KMS-11 (cell line): ENCODE measurements at regions not wholly inside any gene's neighbourhood (a gene's known extent, or its start where the extent isn't known, plus 50 kb on each side); places are given as distances from the start of the nearest gene placed in this dataset.

Experiments
- H2AFZ ChIP-seq: fragments of 200-600 bp; sonication (generic); 2 replicates; pipeline ENCODE4 v1.6.1; 2016; ENCODE audit warnings: antibody characterized with exemption, mixed run types, low read depth
- H3K27ac ChIP-seq: fragments of 200-600 bp; sonication (generic); 2 replicates; pipeline ENCODE4 v1.6.1; 2016; ENCODE audit warnings: mild to moderate bottlenecking, mixed run types
- H3K27me3 ChIP-seq: fragments of 200-600 bp; sonication (generic); 2 replicates; pipeline ENCODE4 v1.6.1; 2017; ENCODE audit warnings: mild to moderate bottlenecking, low read depth, mixed run types, moderate library complexity; ENCODE audit not compliant: insufficient read depth
- H3K36me3 ChIP-seq: fragments of 200-600 bp; sonication (generic); 2 replicates; pipeline ENCODE4 v1.6.1; 2017; ENCODE audit warnings: mild to moderate bottlenecking, mixed run types; ENCODE audit not compliant: insufficient read depth
- H3K4me1 ChIP-seq: fragments of 200-600 bp; sonication (generic); 2 replicates; pipeline ENCODE4 v1.6.1; 2016; ENCODE audit warnings: mild to moderate bottlenecking, low read depth, mixed run types; ENCODE audit not compliant: poor library complexity, severe bottlenecking
- H3K4me2 ChIP-seq: fragments of 200-600 bp; sonication (generic); 2 replicates; pipeline ENCODE4 v1.7.0; 2016; ENCODE audit warnings: mild to moderate bottlenecking, mixed run types
- H3K4me3 ChIP-seq: fragments of 200-600 bp; sonication (generic); IDR thresholded peaks from 2 replicates; pipeline ENCODE4 v1.6.1; 2017; ENCODE audit warnings: low read depth, low read length, mixed read lengths; ENCODE audit not compliant: insufficient read depth
- H3K79me2 ChIP-seq: fragments of 200-600 bp; sonication (generic); 2 replicates; pipeline ENCODE4 v1.6.1; 2016; ENCODE audit warnings: low read depth, mixed run types; ENCODE audit not compliant: insufficient read depth
- H3K9ac ChIP-seq: fragments of 200-600 bp; sonication (generic); 2 replicates; pipeline ENCODE4 v1.6.1; 2016; ENCODE audit warnings: mild to moderate bottlenecking, mixed run types
- H4K20me1 ChIP-seq: fragments of 200-600 bp; sonication (generic); 2 replicates; pipeline ENCODE4 v1.6.1; 2016; ENCODE audit warnings: mild to moderate bottlenecking, mixed run types; ENCODE audit not compliant: insufficient read depth
- TF ChIP-seq, protein P1 (sequence below): fragments of 200-600 bp; sonication (generic); conservative IDR thresholded peaks from 2 replicates; pipeline ENCODE4 v1.6.1; 2017; ENCODE audit warnings: low read depth, mild to moderate bottlenecking, antibody characterized with exemption, low read length, moderate library complexity, mixed read lengths

DNA sequence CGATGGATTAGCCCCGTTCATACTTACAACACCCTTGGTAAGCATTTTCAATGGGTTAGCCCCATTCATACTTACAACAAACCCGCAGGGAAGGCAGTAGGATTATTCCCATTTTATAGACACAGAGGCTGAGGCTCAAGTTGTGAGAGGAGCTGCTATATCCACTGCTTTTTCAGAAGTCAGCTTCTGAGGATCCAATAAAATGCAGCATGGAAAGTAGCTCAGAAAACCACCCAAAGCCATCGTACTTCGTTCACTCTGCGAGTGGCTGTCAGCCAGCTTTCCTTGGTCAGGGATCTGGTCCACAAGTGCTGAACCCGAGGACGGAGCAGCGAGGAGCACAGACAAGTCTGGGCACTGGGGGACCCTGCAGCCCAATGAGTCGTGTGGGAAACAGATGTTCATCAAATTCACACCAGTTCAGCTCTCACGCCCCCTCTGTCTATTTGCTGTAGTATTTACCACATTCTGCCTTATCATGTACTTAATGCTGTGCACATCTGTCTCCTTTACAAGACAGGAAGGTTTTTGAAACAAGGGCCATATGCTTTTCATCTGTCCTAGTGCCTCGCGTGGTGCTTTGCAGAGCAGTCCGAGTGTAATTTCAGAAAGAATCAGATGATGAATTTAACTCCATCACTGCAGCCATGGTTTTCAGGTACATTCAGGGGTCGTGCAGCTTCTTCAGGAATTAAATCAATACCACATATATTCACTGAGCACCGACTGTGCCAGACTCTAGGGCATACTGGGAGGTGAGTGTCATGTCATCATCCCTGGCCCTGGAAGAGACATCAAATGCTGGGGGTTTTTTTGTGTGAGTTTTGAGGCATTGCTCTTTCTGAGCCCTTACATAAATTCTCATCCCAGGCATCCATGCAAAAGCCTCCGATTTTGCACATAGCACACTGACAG lies 256.9 kb downstream of the CDH26 start:
- TF ChIP-seq, protein P1, sequence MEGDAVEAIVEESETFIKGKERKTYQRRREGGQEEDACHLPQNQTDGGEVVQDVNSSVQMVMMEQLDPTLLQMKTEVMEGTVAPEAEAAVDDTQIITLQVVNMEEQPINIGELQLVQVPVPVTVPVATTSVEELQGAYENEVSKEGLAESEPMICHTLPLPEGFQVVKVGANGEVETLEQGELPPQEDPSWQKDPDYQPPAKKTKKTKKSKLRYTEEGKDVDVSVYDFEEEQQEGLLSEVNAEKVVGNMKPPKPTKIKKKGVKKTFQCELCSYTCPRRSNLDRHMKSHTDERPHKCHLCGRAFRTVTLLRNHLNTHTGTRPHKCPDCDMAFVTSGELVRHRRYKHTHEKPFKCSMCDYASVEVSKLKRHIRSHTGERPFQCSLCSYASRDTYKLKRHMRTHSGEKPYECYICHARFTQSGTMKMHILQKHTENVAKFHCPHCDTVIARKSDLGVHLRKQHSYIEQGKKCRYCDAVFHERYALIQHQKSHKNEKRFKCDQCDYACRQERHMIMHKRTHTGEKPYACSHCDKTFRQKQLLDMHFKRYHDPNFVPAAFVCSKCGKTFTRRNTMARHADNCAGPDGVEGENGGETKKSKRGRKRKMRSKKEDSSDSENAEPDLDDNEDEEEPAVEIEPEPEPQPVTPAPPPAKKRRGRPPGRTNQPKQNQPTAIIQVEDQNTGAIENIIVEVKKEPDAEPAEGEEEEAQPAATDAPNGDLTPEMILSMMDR: no peak
- H2AFZ ChIP-seq: no peak overlapping the region
- no peaks in the 10 kb centered on the region for H4K20me1 ChIP-seq
- no peak overlapping the region for H3K27ac ChIP-seq
- no peaks in the 10 kb centered on the region for H3K27me3 ChIP-seq
- no peak overlapping the region for H3K4me3 ChIP-seq
- H3K36me3 ChIP-seq: no peaks in the 10 kb centered on the region
- H3K79me2 ChIP-seq: no peaks in the 10 kb centered on the region
- H3K4me2 ChIP-seq: no peak overlapping the region
- H3K4me1 ChIP-seq: peaks cover 8% of the 10 kb centered on the region
- H3K9ac ChIP-seq: no peak overlapping the region

DNA sequence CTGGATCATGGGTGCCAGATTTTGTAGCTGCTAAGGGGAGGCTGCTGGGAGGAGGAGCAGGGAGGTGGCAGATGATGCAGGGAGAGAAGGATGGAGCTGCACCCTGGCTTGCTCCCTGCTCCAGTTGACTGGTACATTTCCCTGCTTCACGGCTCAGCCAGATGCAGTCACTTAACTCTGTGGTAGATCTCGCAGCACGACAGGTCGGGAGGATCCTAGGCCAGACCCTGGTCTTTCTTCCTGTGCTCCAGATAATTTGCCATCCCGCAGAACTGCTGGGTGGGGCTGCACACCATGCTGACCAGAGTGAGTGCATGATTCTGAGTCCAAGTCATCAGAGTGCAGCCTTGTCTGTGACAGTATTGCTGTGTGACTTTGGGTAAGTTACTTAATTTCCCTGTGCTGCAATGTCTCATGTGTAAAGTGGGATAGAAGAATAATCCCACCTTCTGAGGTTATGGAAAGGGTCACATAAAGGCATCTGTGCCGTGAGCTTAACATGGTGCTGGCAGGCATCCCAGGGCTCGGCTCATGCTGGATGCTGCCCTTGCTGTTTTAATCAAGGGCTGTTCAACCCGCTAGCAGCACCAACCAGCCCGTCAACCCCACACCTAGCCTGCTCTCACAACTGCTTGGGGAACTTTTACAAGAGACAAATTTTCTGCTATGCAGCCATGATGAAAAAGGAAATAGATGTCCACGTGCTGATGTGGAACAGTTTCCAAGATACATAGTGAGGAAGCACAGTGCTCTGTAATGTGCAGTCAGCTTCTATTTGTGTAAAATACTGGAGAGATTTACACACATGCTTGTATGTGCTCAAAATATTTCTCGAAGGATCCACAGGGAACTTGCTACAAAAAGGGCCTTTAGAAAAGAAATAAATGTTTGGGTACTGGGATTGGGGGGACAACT lies 257.9 kb downstream of the CDH26 start:
- TF ChIP-seq, protein P1: no peak
- no peak overlapping the region for H2AFZ ChIP-seq
- no peak overlapping the region for H3K9ac ChIP-seq
- no peaks in the 10 kb centered on the region for H3K79me2 ChIP-seq
- H3K4me1 ChIP-seq: peaks cover 3% of the 10 kb centered on the region
- no peak overlapping the region for H3K4me3 ChIP-seq
- no peak overlapping the region for H3K27ac ChIP-seq
- no peaks in the 10 kb centered on the region for H3K27me3 ChIP-seq
- H4K20me1 ChIP-seq: no peaks in the 10 kb centered on the region
- H3K4me2 ChIP-seq: no peak overlapping the region
- H3K36me3 ChIP-seq: no peaks in the 10 kb centered on the region

DNA sequence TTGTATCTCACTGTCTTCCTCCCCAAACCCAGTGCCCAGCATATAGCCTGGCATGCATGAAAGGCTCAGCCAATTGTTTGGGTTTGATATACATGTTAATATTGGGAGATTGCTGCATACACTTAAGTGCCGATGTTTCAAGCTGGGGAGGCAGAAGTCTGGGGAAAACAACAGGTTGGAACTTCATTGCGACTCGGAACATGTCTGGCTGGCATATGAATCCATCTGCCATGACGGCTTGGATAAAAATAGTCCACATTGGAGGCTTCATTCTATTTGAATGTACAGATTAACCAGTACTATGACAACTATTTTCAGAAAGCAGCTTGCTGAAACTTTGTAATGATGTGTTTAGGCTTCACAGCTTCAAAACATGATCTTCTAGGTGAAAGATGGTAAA lies 261.0 kb downstream of the CDH26 start:
- Histone ChIP-seq H4K20me1 (no peaks in the 10 kb centered on the region), H3K27ac (no peak overlapping the region), H2AFZ (no peak overlapping the region), H3K36me3 (no peaks in the 10 kb centered on the region), H3K4me3 (no peak overlapping the region), H3K4me2 (no peak overlapping the region), H3K79me2 (no peaks in the 10 kb centered on the region), H3K27me3 (no peaks in the 10 kb centered on the region), H3K9ac (no peak overlapping the region), H3K4me1 (no peaks in the 10 kb centered on the region)
- TF ChIP-seq, protein P1: no peak

DNA sequence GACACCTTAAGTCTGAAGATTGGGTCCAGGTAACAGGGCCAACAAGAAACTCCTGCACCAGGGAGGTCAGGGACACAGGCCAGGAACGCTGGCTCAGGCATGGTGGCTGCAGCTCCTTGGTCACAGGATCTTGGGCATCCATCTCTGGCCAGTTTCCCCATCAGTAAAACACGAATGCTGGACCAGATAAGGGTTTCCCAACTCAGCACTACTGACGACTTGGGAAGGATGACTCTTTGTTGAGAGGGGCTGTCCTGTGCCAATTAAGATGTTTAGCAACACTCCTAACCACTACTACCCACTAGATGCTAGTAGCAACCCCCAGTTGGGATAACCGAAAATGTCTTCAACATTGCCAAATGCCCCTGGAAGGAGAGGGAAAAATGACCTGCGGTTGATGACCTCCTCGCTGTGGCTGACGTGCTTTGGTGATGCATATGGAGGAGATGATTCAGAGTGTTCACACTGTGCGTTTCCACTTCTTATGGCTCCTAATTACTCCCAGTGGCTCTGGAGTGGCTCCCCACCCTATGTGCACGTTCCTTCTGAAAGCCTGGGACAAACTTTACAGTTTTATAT lies 261.9 kb downstream of the CDH26 start:
- Histone ChIP-seq H3K4me1 (no peaks in the 10 kb centered on the region), H2AFZ (no peak overlapping the region), H3K4me3 (no peak overlapping the region), H4K20me1 (no peaks in the 10 kb centered on the region), H3K27ac (no peak overlapping the region), H3K79me2 (no peaks in the 10 kb centered on the region), H3K36me3 (no peaks in the 10 kb centered on the region), H3K4me2 (no peak overlapping the region), H3K27me3 (no peaks in the 10 kb centered on the region), H3K9ac (no peak overlapping the region)
- TF ChIP-seq, protein P1: no peak
